Subcutaneous abdominal adipose tissue (tissue), 5 donors: ENCODE measurements at regions not wholly inside any gene's neighbourhood (a gene's known extent, or its start where the extent isn't known, plus 50 kb on each side); places are given as distances from the start of the nearest gene placed in this dataset.

Source experiments
- H3K27ac ChIP-seq: one replicate; pipeline ENCODE4 v1.7.0; 2013; ENCODE audit warnings: low read depth, mild to moderate bottlenecking, inconsistent platforms, low read length, moderate library complexity
- H3K27me3 ChIP-seq, 5 donors: one replicate each; pipeline ENCODE4 v1.7.0; 2013; ENCODE audit warnings: low read length in 5 of 5, inconsistent platforms in 1 of 5; ENCODE audit not compliant: control insufficient read depth in 5 of 5, insufficient read depth in 4 of 5
- H3K36me3 ChIP-seq, 5 donors: one replicate each; pipeline ENCODE4 v1.7.0; 2013; ENCODE audit warnings: low read length in 5 of 5; ENCODE audit not compliant: control insufficient read depth in 5 of 5, insufficient read depth in 5 of 5
- H3K4me1 ChIP-seq, 5 donors: one replicate each; pipeline ENCODE4 v1.7.0; 2013; ENCODE audit warnings: low read length in 5 of 5, mild to moderate bottlenecking in 3 of 5, moderate library complexity in 1 of 5; ENCODE audit not compliant: control insufficient read depth in 5 of 5, insufficient read depth in 5 of 5
- H3K4me3 ChIP-seq, 5 donors: one replicate each; pipeline ENCODE4 v1.7.0; 2013; ENCODE audit warnings: low read length in 5 of 5, low read depth in 1 of 5
- H3K9ac ChIP-seq, 5 donors: one replicate each; pipeline ENCODE4 v1.7.0; 2013; ENCODE audit warnings: low read length in 5 of 5, mild to moderate bottlenecking in 4 of 5, moderate library complexity in 3 of 5
- H3K9me3 ChIP-seq, 5 donors: one replicate each; pipeline ENCODE4 v1.7.0; 2013; ENCODE audit warnings: low read length in 5 of 5; ENCODE audit not compliant: control insufficient read depth in 5 of 5
- donor health status: healthy.
- donor health status: healthy.
- donor health status: healthy.
- donor health status: healthy.
- donor health status: healthy.

GRCh38 chr6:156507106-156507505 lies 270.1 kb upstream of the ARID1B start:
- no peaks in the 10 kb centered on the region for H3K4me1 ChIP-seq
- no peaks in the 10 kb centered on the region for H3K36me3 ChIP-seq
- no peak overlapping the region for H3K4me3 ChIP-seq
- H3K9me3 ChIP-seq = no peaks in the 10 kb centered on the region
- H3K27ac ChIP-seq = no peak overlapping the region
- H3K27me3 ChIP-seq = peaks cover 0 to 5% (median 0%) of the 10 kb centered on the region in 5 donors
- no peak overlapping the region for H3K9ac ChIP-seq

DNA sequence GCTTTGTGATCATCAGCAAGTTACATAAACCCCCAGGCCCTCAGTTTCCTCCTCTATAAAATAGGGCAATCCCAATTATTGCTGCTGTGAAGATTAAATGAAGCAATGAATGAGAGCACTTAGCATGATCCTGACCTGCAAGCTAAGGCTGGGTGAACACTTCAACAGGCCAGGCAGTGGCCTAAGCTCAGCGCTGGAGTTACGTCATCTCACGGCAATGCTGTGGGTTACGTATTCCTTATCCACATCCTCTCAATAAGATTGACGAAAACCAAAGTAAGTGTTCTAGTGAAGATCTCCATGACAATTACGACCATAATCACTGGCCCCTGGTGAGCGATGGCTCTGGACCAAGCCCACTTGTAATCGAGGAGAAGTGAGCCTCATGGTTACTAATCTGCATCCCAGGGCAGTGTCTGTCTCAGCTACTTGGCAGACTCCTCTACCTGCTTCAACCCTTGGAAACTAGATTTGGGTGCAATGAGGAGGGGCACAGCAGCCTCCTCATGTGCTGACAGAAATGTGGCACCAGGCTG lies 274.1 kb upstream of the ARID1B start:
- peaks cover 0 to 5% (median 0%) of the 10 kb centered on the region in 5 donors for H3K27me3 ChIP-seq
- no peak overlapping the region for H3K27ac ChIP-seq
- no peaks in the 10 kb centered on the region for H3K36me3 ChIP-seq

GRCh38 chr6:156497618-156498017 lies 279.6 kb upstream of the ARID1B start:
- Histone ChIP-seq H3K36me3 (no peaks in the 10 kb centered on the region), H3K4me1 (no peaks in the 10 kb centered on the region), H3K9me3 (no peaks in the 10 kb centered on the region), H3K27ac (no peak overlapping the region), H3K9ac (no peak overlapping the region), H3K4me3 (no peak overlapping the region), H3K27me3 (no peaks in the 10 kb centered on the region)

More for the DNA sequence above, 274.1 kb upstream of the ARID1B start:
- no peak overlapping the region for H3K4me3 ChIP-seq
- H3K4me1 ChIP-seq = no peaks in the 10 kb centered on the region
- H3K9me3 ChIP-seq = no peaks in the 10 kb centered on the region
- H3K9ac ChIP-seq = no peak overlapping the region

- Histone ChIP-seq H3K9ac (no peak overlapping the region), H3K4me3 (no peak overlapping the region), H3K4me1 (no peaks in the 10 kb centered on the region), H3K36me3 (no peaks in the 10 kb centered on the region), H3K27me3 (no peaks in the 10 kb centered on the region), H3K9me3 (peaks cover 0 to 6% (median 0%) of the 10 kb centered on the region in 5 donors), H3K27ac (no peak overlapping the region)
Observed at GRCh38 chr6:156487877-156488276, 289.3 kb upstream of the ARID1B start.

GRCh38 chr6:156485150-156485549 lies 292.0 kb upstream of the ARID1B start:
- H3K27me3 ChIP-seq = no peaks in the 10 kb centered on the region
- no peak overlapping the region for H3K27ac ChIP-seq
- H3K4me3 ChIP-seq = no peak overlapping the region
- H3K4me1 ChIP-seq = no peaks in the 10 kb centered on the region
- no peaks in the 10 kb centered on the region for H3K36me3 ChIP-seq
- H3K9ac ChIP-seq = no peak overlapping the region
- H3K9me3 ChIP-seq = peaks cover 0 to 6% (median 0%) of the 10 kb centered on the region in 5 donors

DNA sequence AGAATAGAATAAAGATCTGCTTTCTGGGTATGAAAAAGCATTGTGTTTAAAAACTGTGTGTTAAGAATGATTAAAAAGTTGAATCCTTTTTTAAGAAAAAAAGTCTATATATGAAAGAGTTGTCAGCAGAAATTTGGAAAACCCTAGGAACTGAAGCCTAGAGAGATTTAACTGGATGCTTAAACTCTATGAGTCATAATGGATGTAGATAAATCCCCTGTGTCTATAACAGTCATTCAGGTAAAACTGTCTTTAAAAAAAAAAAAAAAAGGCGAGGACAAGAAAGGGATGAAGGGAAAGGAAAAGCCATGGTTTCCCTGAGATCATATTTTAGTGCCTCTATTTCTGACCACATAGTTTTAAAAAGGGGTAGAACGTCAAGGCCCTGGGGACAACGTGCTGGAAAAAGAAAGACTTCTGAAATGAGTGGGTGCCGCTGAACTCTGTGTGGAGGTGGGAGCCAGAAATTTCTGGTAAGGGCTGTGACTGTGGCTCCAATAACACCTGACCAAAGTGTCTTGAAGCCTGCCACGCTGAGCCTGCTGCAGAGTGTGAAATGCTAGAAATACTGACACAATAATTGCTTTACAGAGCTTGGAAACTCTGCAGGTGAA lies 302.6 kb upstream of the ARID1B start:
- no peaks in the 10 kb centered on the region for H3K27me3 ChIP-seq
- peaks cover 0 to 2% (median 0%) of the 10 kb centered on the region in 5 donors for H3K9me3 ChIP-seq
- no peaks in the 10 kb centered on the region for H3K4me1 ChIP-seq
- H3K36me3 ChIP-seq = no peaks in the 10 kb centered on the region
- no peak overlapping the region for H3K4me3 ChIP-seq
- no peak overlapping the region for H3K9ac ChIP-seq
- H3K27ac ChIP-seq = no peak overlapping the region

DNA sequence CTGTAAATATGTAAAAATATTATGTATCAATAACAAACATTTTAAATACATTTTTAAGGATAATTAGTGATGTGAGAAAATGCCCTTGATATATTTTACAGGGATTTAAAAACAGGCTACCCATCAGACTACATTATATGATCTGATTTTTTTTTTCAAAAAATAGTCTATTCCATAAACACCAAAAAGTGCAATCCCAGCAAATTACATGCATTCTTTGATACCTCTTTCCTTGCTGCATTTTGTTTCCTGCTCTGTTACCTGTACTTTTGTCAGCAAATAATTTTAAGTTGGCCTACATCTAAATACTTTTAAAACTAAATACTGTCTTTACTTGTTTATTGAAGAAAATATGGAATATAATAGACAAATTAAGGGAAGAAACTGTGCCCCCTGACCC lies 306.2 kb upstream of the ARID1B start:
- Histone ChIP-seq H3K36me3 (no peaks in the 10 kb centered on the region), H3K9me3 (peaks cover 0 to 4% (median 0%) of the 10 kb centered on the region in 5 donors), H3K4me3 (no peak overlapping the region), H3K4me1 (no peaks in the 10 kb centered on the region), H3K27me3 (no peaks in the 10 kb centered on the region), H3K9ac (no peak overlapping the region), H3K27ac (no peak overlapping the region)

DNA sequence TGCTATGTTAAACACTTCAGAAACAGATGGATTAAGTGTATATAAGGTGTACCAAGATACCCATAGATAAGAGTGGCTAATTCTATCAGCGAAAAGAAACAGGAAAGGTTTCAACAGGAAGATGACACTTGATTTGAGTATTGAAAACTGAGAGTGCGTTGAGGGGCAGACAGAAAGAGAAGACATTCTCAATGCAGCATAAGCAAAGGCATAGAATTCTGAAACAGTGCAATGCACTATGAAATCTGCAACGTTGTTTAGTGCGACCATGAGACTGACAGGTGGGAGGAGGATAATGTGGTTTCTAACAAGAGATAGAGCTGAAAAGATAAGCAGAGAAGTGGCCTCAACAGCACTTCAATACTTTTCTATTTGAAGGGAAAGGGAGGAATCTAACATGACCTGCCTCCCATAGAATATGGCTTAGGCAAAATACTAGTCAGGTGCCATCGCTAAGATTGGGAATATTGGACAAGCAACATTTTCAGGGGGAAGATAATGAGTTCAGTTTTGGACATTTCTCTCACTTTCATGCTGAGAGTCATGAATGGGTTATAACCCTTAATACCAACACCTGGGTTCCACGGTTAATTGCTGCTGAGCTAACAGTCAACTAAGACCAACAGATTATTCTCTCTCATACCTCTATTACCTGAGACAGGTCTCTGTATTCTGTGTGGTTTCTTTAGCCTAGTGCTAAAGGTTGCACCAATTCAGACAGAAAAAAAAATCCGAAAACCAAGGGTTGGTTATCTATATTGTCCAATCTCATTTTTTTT lies 312.9 kb upstream of the ARID1B start:
- H3K27me3 ChIP-seq = no peaks in the 10 kb centered on the region
- H3K4me3 ChIP-seq = no peak overlapping the region
- no peak overlapping the region for H3K27ac ChIP-seq
- peaks cover 0 to 3% (median 0%) of the 10 kb centered on the region in 5 donors for H3K9me3 ChIP-seq
- H3K9ac ChIP-seq = no peak overlapping the region
- no peaks in the 10 kb centered on the region for H3K4me1 ChIP-seq
- no peaks in the 10 kb centered on the region for H3K36me3 ChIP-seq

GRCh38 chr6:156461647-156462046 lies 315.5 kb upstream of the ARID1B start:
- no peaks in the 10 kb centered on the region for H3K4me1 ChIP-seq
- no peak overlapping the region for H3K27ac ChIP-seq
- no peaks in the 10 kb centered on the region for H3K36me3 ChIP-seq
- H3K9me3 ChIP-seq = no peaks in the 10 kb centered on the region
- H3K4me3 ChIP-seq = no peak overlapping the region
- H3K27me3 ChIP-seq = no peaks in the 10 kb centered on the region
- no peak overlapping the region for H3K9ac ChIP-seq

GRCh38 chr6:156457601-156458000 lies 319.6 kb upstream of the ARID1B start:
- H3K4me3 ChIP-seq = no peak overlapping the region
- no peaks in the 10 kb centered on the region for H3K9me3 ChIP-seq
- H3K27ac ChIP-seq = no peak overlapping the region
- no peaks in the 10 kb centered on the region for H3K27me3 ChIP-seq
- H3K4me1 ChIP-seq = no peaks in the 10 kb centered on the region
- H3K9ac ChIP-seq = no peak overlapping the region
- no peaks in the 10 kb centered on the region for H3K36me3 ChIP-seq
